Central memory CD4-positive, alpha-beta T cell (primary cell): ENCODE measurements at regions not wholly inside any gene's neighbourhood (a gene's known extent, or its start where the extent isn't known, plus 50 kb on each side); places are given as distances from the start of the nearest gene placed in this dataset.

ENCODE experiments used
- DNase-seq: peaks from one replicate; pipeline ENCODE4 v3.0.0; 2022

DNA sequence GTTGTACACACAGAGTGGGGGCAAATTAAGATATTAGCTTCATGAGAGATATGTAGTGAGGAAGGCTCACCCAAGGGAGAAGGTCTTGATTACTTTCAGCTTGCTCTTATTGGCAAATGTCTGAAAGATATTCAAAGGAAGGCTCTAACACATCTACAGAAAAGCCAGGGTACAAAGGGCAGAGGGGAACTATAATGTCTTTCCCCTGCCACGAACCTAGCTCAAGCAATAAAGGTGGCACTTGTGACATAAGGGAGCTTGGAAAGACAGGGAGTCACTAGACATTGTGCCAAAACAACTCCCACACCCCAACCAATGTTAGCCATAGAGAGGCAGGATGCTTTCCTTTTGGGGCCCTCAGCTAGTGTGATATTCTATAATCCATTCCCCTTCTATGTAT, 52.2 kb upstream of the SOX9 start:
- DNase-seq: no peak

DNA sequence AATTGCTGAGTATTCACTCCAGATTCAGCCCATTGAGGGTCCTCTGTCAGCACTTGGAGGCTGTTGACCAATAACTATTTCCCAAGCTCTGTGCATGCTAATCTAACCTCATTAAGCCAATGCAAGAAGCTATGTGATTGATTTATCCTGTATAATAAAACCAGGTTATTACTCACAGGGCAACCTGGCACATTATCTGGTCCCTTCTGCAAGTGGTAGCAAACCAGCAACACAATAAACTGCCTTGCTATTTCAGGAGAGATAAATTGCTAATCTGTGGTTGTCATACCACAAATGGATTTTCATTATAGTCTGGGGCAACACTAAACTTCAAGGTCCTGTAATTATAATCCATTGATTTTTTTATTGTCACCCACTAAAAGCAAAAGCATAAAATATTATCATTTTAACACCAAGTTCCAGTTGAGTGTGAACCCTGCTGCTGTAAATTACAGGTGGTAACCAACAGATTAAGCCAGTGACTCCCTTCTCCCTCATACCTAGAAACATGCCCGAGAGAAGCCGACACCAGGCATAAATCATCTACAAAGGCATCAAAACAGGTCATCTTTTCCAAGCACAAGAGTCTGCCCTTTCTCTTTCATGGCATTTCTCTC, 51.1 kb upstream of the SOX9 start:
- DNase-seq: no peak
